Activated CD4-positive, alpha-beta T cell treated with anti-CD3 and anti-CD28 coated beads for 48 hours (primary cell): ENCODE measurements at regions not wholly inside any gene's neighbourhood (a gene's known extent, or its start where the extent isn't known, plus 50 kb on each side); places are given as distances from the start of the nearest gene placed in this dataset.
"Not testable (repeated sequence)": the region's sequence is repeated elsewhere in the genome, so short reads cannot be mapped to it uniquely, and the experiment has no call there.

Experiments used
- DNase-seq: peaks from one replicate; pipeline ENCODE4 v3.0.0-alpha.2; 2020

- no peak for DNase-seq
These were observed 913.1 kb upstream of the FBXO33 start for GRCh38 chr14:40345334-40345733.

GRCh38 chr14:40340708-40341107 lies 908.5 kb upstream of the FBXO33 start:
- no peak for DNase-seq

- DNase-seq, result no peak
These were observed 904.6 kb upstream of the FBXO33 start for GRCh38 chr14:40336846-40337245.

- not testable (repeated sequence) for DNase-seq
These were observed 894.3 kb upstream of the FBXO33 start for GRCh38 chr14:40326519-40326918.

- no peak for DNase-seq
These were observed 886.0 kb upstream of the FBXO33 start for GRCh38 chr14:40318211-40318719.

- DNase-seq, result no peak
These were observed 885.5 kb upstream of the FBXO33 start for GRCh38 chr14:40317690-40318089.

GRCh38 chr14:40312296-40312695 lies 880.1 kb upstream of the FBXO33 start:
- DNase-seq, result no peak

- no peak for DNase-seq
These were observed 876.9 kb upstream of the FBXO33 start for GRCh38 chr14:40309124-40309523.

GRCh38 chr14:40308240-40308639 lies 876.0 kb upstream of the FBXO33 start:
- DNase-seq, result no peak

GRCh38 chr14:40296821-40297220 lies 864.6 kb upstream of the FBXO33 start:
- DNase-seq, result no peak

GRCh38 chr14:40292664-40293063 lies 860.4 kb upstream of the FBXO33 start:
- no peak for DNase-seq

- DNase-seq, result no peak
These were observed 850.0 kb upstream of the FBXO33 start for GRCh38 chr14:40282196-40282595.

- DNase-seq, result no peak
These were observed 848.4 kb upstream of the FBXO33 start for GRCh38 chr14:40280652-40281051.

GRCh38 chr14:40273417-40273816 lies 841.2 kb upstream of the FBXO33 start:
- DNase-seq, result no peak

- no peak for DNase-seq
These were observed 839.2 kb upstream of the FBXO33 start for GRCh38 chr14:40271480-40271879.

- DNase-seq, result no peak
These were observed 837.2 kb upstream of the FBXO33 start for GRCh38 chr14:40269436-40269835.

GRCh38 chr14:40268236-40268635 lies 836.0 kb upstream of the FBXO33 start:
- no peak for DNase-seq

GRCh38 chr14:40265096-40265495 lies 832.9 kb upstream of the FBXO33 start:
- no peak for DNase-seq

GRCh38 chr14:40252817-40253447 lies 820.7 kb upstream of the FBXO33 start:
- DNase-seq, result no peak

- no peak for DNase-seq
These were observed 816.4 kb upstream of the FBXO33 start for GRCh38 chr14:40248671-40249070.

- no peak for DNase-seq
These were observed 808.1 kb upstream of the FBXO33 start for GRCh38 chr14:40240245-40240859.

GRCh38 chr14:40232302-40232701 lies 800.1 kb upstream of the FBXO33 start:
- DNase-seq, result no peak

- no peak for DNase-seq
These were observed 797.4 kb upstream of the FBXO33 start for GRCh38 chr14:40229676-40230075.

GRCh38 chr14:40222996-40223395 lies 790.8 kb upstream of the FBXO33 start:
- DNase-seq, result no peak

- DNase-seq, result no peak
These were observed 789.2 kb upstream of the FBXO33 start for GRCh38 chr14:40221428-40221827.
